Spleen (tissue), 11 donors: ENCODE measurements at regions not wholly inside any gene's neighbourhood (a gene's known extent, or its start where the extent isn't known, plus 50 kb on each side); places are given as distances from the start of the nearest gene placed in this dataset.

Experiments used
- DNase-seq: peaks from one replicate; pipeline ENCODE4 v3.0.0-alpha.2; 2020
- H3K27ac ChIP-seq, 8 donors: fragments of 200-600 bp; sonication (generic) in 7 of 8; 1 replicate in 4 of 8; 2 replicates in 4 of 8; pipeline versions ENCODE4 v1.5.0 to v1.8.0; 2016 to 2021; ENCODE audit warnings: inconsistent platforms in 4 of 8, mild to moderate bottlenecking in 4 of 8, moderate library complexity in 1 of 8
- H3K27me3 ChIP-seq, 7 donors: fragments of 200-600 bp; sonication (generic) in 6 of 7; replicated peaks in 1 of 7; 1 replicate in 4 of 7; 2 replicates in 3 of 7; pipeline versions ENCODE4 v1.5.0 to v1.8.0; 2016 to 2021; ENCODE audit warnings: inconsistent platforms in 3 of 7, mild to moderate bottlenecking in 1 of 7
- H3K36me3 ChIP-seq, 6 donors: fragments of 200-600 bp; sonication (generic) in 5 of 6; 1 replicate in 4 of 6; 2 replicates in 2 of 6; pipeline versions ENCODE4 v1.5.0 to v1.8.0; 2016 to 2021; ENCODE audit warnings: inconsistent platforms in 2 of 6
- H3K4me1 ChIP-seq, 6 donors: fragments of 200-600 bp; sonication (generic) in 5 of 6; 1 replicate in 3 of 6; 2 replicates in 3 of 6; pipeline versions ENCODE4 v1.5.0 to v1.8.0; 2016 to 2021; ENCODE audit warnings: inconsistent platforms in 3 of 6
- H3K4me3 ChIP-seq, 8 donors: fragments of 200-600 bp; sonication (generic) in 7 of 8; 1 replicate in 4 of 8; 2 replicates in 4 of 8; pipeline versions ENCODE4 v1.5.0 to v1.8.0; 2016 to 2021; ENCODE audit warnings: inconsistent platforms in 4 of 8, mild to moderate bottlenecking in 4 of 8, moderate library complexity in 2 of 8
- H3K9me3 ChIP-seq, 8 donors: fragments of 200-600 bp; sonication (generic) in 7 of 8; 1 replicate in 4 of 8; 2 replicates in 4 of 8; pipeline versions ENCODE4 v1.5.0 to v1.8.0; 2016 to 2021; ENCODE audit warnings: inconsistent platforms in 4 of 8
- POLR2A ChIP-seq, 3 donors: fragments of 450-650 bp; IDR thresholded peaks; one replicate each; pipeline ENCODE4 v1.5.1; 2017; ENCODE audit warnings: antibody characterized with exemption in 3 of 3, mild to moderate bottlenecking in 1 of 3
- POLR2AphosphoS5 ChIP-seq, 3 donors: sonication (generic); formaldehyde crosslinking; IDR thresholded peaks; one replicate each; pipeline ENCODE4 v1.5.1; 2017; ENCODE audit warnings: antibody characterized with exemption in 3 of 3
- WGBS, 5 donors: extraction: QIAGEN DNeasy Blood & Tissue Kit in 3 of 5; methylation state at CpG; one replicate each; pipeline versions ENCODE4 v1.1.5 to v1.1.7; 2013 to 2018; 5-methylcytosine and 5-hydroxymethylcytosine counted together
- intact Hi-C: fragments of 100-400 bp; cut with DNase I; formaldehyde crosslinking; loops from one replicate; pipeline ENCODE4 v1.15.0; 2023; ENCODE audit warnings: low total_unique reads
- TF ChIP-seq, protein P1 (sequence below), 11 experiments: fragments of 200-600 bp in 7 of 11; fragments of 450-650 bp in 4 of 11; sonication (generic) in 4 of 11; IDR thresholded peaks in 8 of 11; conservative IDR thresholded peaks in 3 of 11; 1 replicate in 7 of 11; 2 replicates in 4 of 11; pipeline versions ENCODE4 v1.4.0 to v1.8.0; 2016 to 2021; ENCODE audit warnings: antibody characterized with exemption in 11 of 11, inconsistent platforms in 4 of 11, mild to moderate bottlenecking in 1 of 11
- donor health status: healthy with polysubstance abuse.
- donor health status: DM: no; HTN: no; CAD: no; lungs with moderate emphysema.
- donor health status: DM: no; HTN: no; CAD: no.
- donor health status: Bipolar disorder and iron deficiency.
- donor health status: healthy.
- donor health status: DM: no; HTN: no; CAD: no.
- donor health status: DM: yes; HTN: yes; CAD: no.

DNA sequence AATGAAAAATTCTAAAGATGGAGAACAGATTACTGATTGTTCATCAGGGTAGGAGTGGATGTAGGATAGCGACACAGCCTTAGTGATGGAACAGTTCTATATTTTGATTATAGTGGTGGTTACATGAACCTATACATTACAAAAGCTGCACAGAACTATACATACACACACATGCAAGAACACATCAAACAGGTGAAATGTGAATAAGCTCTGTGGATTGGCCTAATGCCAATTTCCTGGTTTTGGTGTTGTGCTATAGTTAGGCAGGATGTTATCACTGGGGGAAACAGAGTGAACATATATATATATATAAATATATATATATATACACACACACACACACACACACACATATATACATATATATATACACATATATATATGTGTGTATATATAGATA, 76.4 kb upstream of the PIK3CG start:
- no peaks in the 10 kb centered on the region for H3K9me3 ChIP-seq
- no peaks in the 10 kb centered on the region for H3K27me3 ChIP-seq
- H3K4me1 ChIP-seq, result peaks cover 0 to 6% (median 0%) of the 10 kb centered on the region in 6 donors
- TF ChIP-seq POLR2A (IDR thresholded peaks at IDR 0.05) (no peak), POLR2AphosphoS5 (IDR thresholded peaks at IDR 0.05) (no peak)
- TF ChIP-seq, protein P1, sequence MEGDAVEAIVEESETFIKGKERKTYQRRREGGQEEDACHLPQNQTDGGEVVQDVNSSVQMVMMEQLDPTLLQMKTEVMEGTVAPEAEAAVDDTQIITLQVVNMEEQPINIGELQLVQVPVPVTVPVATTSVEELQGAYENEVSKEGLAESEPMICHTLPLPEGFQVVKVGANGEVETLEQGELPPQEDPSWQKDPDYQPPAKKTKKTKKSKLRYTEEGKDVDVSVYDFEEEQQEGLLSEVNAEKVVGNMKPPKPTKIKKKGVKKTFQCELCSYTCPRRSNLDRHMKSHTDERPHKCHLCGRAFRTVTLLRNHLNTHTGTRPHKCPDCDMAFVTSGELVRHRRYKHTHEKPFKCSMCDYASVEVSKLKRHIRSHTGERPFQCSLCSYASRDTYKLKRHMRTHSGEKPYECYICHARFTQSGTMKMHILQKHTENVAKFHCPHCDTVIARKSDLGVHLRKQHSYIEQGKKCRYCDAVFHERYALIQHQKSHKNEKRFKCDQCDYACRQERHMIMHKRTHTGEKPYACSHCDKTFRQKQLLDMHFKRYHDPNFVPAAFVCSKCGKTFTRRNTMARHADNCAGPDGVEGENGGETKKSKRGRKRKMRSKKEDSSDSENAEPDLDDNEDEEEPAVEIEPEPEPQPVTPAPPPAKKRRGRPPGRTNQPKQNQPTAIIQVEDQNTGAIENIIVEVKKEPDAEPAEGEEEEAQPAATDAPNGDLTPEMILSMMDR (IDR thresholded peaks at IDR 0.05 in 8 of 11, conservative IDR thresholded peaks at IDR 0.05 in 3 of 11), result no peak
- no peak overlapping the region for H3K27ac ChIP-seq
- 85 to 97% (median 93%) methylated on average over 1 of the region's 1 CpG for WGBS, 5 donors
- no peak for DNase-seq
- intact Hi-C loops, result no loop called here
- H3K4me3 ChIP-seq, result no peak overlapping the region
- H3K36me3 ChIP-seq, result no peaks in the 10 kb centered on the region

DNA sequence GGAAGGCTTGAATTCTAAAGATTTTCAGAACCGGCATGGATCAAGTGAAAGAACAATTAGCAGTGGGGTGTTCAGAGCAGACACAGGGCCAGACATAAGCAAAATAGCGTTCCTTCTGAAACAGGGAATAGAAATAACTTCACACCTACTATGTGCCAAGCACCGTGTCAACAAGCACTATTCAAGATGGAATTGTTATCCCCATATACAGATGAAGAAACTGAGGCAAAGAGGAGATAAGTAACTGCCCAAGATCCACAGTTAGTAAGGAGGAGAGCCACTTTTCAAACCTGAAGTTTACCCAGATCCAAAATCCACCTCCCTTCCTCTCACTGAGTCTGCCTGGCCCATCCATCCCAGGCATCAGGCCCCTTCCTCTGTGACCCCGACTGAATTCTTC, 73.6 kb upstream of the PIK3CG start:
- H3K4me1 ChIP-seq, result peaks cover 0 to 6% (median 0%) of the 10 kb centered on the region in 6 donors
- H3K9me3 ChIP-seq, result no peaks in the 10 kb centered on the region
- DNase-seq, result no peak
- WGBS, 5 donors, result 69 to 87% (median 74%) methylated on average over 4 of the region's 4 CpGs
- no peaks in the 10 kb centered on the region for H3K27me3 ChIP-seq
- TF ChIP-seq, protein P1 (IDR thresholded peaks at IDR 0.05 in 8 of 11, conservative IDR thresholded peaks at IDR 0.05 in 3 of 11), result no peak
- TF ChIP-seq POLR2AphosphoS5 (IDR thresholded peaks at IDR 0.05) (no peak), POLR2A (IDR thresholded peaks at IDR 0.05) (no peak)
- no peak overlapping the region for H3K4me3 ChIP-seq
- intact Hi-C loops, result no loop called here
- no peak overlapping the region for H3K27ac ChIP-seq
- H3K36me3 ChIP-seq, result no peaks in the 10 kb centered on the region

DNA sequence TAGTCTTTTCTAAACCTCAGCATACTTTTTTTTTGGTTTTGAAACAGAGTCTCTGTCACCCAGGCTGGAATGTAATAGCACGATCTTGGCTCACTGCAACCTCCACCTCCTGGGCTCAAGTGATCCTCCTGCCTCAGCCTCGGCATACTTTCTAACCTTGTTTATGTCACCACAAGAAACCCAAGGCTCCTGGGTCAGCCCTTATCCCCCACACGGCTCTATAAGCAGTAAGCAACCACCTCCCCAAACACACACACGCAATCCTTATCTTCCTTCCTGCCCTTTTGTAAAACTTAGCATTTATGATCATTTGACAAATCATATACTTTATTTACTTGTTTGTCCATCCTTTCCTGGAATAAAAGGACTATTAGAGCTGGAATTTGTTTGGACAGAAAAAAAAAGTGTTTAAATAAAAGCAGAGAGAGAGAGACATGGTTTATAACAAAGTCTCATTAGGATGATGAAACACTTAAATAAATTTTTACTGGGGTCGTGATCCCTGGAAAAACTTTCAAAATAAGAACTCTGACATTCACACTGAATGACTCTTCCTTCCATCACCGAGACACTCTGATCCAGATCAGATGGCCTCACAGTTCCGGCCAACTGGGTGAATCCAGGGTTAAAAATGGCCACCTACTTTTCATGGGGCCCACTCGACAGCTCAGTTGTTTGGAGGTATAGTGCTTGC, 72.7 kb upstream of the PIK3CG start:
- TF ChIP-seq, protein P1 (IDR thresholded peaks at IDR 0.05 in 8 of 11, conservative IDR thresholded peaks at IDR 0.05 in 3 of 11), result no peak
- TF ChIP-seq POLR2A (IDR thresholded peaks at IDR 0.05) (no peak), POLR2AphosphoS5 (IDR thresholded peaks at IDR 0.05) (no peak)
- peaks cover 0 to 6% (median 0%) of the 10 kb centered on the region in 6 donors for H3K4me1 ChIP-seq
- H3K27ac ChIP-seq, result no peak overlapping the region
- H3K4me3 ChIP-seq, result no peak overlapping the region
- H3K36me3 ChIP-seq, result no peaks in the 10 kb centered on the region
- no peak for DNase-seq
- 53 to 68% (median 59%) methylated on average over 8 of the region's 8 CpGs for WGBS, 5 donors
- intact Hi-C loops, result loop anchor here (2.0 kb wide), 1 partner anchor 356 kb away; no protein-coding TSS in a partner anchor
- H3K27me3 ChIP-seq, result no peaks in the 10 kb centered on the region
- H3K9me3 ChIP-seq, result peaks cover 0 to 5% (median under 1%) of the 10 kb centered on the region in 8 donors
